Small intestine (tissue), 7 donors: ENCODE measurements at regions not wholly inside any gene's neighbourhood (a gene's known extent, or its start where the extent isn't known, plus 50 kb on each side); places are given as distances from the start of the nearest gene placed in this dataset.

Experiments
- DNase-seq, 2 donors: peaks; one replicate each; pipeline versions ENCODE4 v3.0.0 to v3.0.0-alpha.2; 2013
- FAIRE-seq: peaks from 2 replicates; lab custom pipeline; 2012; peaks lifted over from hg19 to GRCh38; lab: Jason Lieb, UNC
- H3K27ac ChIP-seq, 3 donors: one replicate each; pipeline ENCODE4 v1.5.1; 2013; ENCODE audit warnings: low read length in 2 of 3, mild to moderate bottlenecking in 2 of 3, control low read depth in 1 of 3, inconsistent platforms in 1 of 3, low read depth in 1 of 3, moderate library complexity in 1 of 3
- H3K27me3 ChIP-seq, 3 donors: one replicate each; pipeline ENCODE4 v1.6.1; 2013; ENCODE audit warnings: low read length in 3 of 3, inconsistent platforms in 1 of 3; ENCODE audit not compliant: control insufficient read depth in 3 of 3, insufficient read depth in 3 of 3
- H3K36me3 ChIP-seq, 3 donors: one replicate each; pipeline ENCODE4 v1.6.1; 2013; ENCODE audit warnings: low read length in 3 of 3, inconsistent platforms in 1 of 3, low read depth in 1 of 3, mild to moderate bottlenecking in 1 of 3, moderate library complexity in 1 of 3; ENCODE audit not compliant: control insufficient read depth in 3 of 3, insufficient read depth in 2 of 3
- H3K4me1 ChIP-seq, 3 donors: one replicate each; pipeline ENCODE4 v1.6.1; 2013; ENCODE audit warnings: low read length in 2 of 3, inconsistent platforms in 1 of 3, low read depth in 1 of 3, mild to moderate bottlenecking in 1 of 3, moderate library complexity in 1 of 3; ENCODE audit not compliant: control insufficient read depth in 3 of 3, insufficient read depth in 2 of 3
- H3K4me3 ChIP-seq, 3 donors: one replicate each; pipeline ENCODE4 v1.5.1; 2013; ENCODE audit warnings: low read length in 3 of 3, control low read depth in 1 of 3, inconsistent platforms in 1 of 3, low read depth in 1 of 3, mild to moderate bottlenecking in 1 of 3, moderate library complexity in 1 of 3
- H3K9me3 ChIP-seq, 2 donors: one replicate each; pipeline ENCODE4 v1.6.1; 2013; ENCODE audit warnings: low read depth in 1 of 2, low read length in 1 of 2; ENCODE audit not compliant: control insufficient read depth in 2 of 2, insufficient read depth in 1 of 2
- WGBS, 3 donors: extraction: QIAGEN DNeasy Blood & Tissue Kit; methylation state at CpG; one replicate each; pipeline ENCODE4 v1.1.7; 2013; 5-methylcytosine and 5-hydroxymethylcytosine counted together
- donor health status: healthy with polysubstance abuse.
- donor health status: control.
- donor health status: control.
- donor health status: Bipolar disorder and iron deficiency.
- donor health status: healthy.

DNA sequence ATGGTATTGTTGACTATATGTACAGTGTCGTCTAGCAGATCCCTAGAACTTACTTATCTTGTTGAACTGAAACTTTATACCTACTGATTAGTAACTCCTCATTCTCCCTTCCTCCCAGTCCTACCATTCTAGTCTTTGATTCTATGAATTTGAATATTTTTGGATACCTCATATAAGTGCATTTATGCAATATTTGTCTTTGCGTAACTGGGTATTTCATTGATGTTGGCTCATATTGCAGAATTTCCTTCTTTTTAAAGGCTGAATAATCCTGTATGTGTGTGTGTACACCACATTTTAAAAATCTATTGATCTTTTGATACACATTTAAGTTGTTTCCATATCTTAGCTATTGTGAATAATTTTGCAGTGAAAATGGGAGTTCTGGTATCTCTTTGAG is 119.9 kb downstream of the SOX4 start:
- Histone ChIP-seq H3K27ac (no peak overlapping the region), H3K36me3 (no peaks in the 10 kb centered on the region), H3K9me3 (no peaks in the 10 kb centered on the region), H3K27me3 (no peaks in the 10 kb centered on the region), H3K4me3 (no peak overlapping the region), H3K4me1 (no peaks in the 10 kb centered on the region)
- DNase-seq (no peak), FAIRE-seq (no peak)
- 68 to 84% (median 81%) methylated on average over 2 of the region's 2 CpGs for WGBS, 3 donors

DNA sequence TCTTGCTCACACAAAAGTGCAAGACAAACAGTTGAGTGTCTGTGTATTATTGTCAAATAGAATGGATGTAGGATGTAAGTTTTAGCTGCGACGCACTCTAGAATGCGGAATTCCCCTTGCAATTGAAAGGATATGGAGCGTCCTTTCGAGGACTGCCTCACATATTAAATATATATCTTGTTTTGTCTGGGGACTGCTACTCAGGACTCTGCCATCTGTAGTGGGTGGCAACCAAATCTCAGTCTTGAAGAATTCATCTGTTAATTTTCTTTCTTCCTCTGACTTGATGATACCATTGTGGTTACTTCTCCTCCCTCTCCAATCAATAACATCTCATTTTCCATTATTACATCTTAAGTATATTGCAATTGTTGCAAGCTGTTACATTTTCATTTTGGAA is 121.6 kb downstream of the SOX4 start:
- no peak overlapping the region for H3K27ac ChIP-seq
- no peak for FAIRE-seq

DNA sequence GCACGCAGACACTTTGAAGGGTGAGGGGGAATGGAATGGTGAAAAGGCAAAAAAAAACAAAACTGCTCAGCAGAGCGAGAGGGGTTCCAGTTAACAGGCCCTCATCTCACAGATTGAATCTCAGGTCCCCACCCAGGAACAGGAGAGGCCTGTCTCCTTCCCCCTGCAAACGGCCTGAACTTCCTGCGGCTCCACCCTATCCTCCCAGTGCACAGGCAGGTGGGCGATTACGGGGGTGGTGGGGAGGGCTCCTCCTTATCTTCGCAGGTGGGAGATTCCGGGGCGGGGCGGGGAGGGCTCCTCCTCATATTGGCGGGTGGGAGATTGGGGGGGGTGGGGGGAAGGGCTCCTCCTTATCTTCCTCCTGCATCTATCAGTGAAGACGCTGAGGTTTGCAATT is 129.0 kb downstream of the SOX4 start:
- H3K4me3 ChIP-seq = no peak overlapping the region
- FAIRE-seq = no peak
- 24 to 37% (median 25%) methylated on average over 12 of the region's 12 CpGs for WGBS, 3 donors
- no peak for DNase-seq
- H3K9me3 ChIP-seq = peaks cover 0 to 5% of the 10 kb centered on the region in 2 donors
- no peaks in the 10 kb centered on the region for H3K27me3 ChIP-seq
- no peak overlapping the region for H3K27ac ChIP-seq
- H3K36me3 ChIP-seq = no peaks in the 10 kb centered on the region
- no peaks in the 10 kb centered on the region for H3K4me1 ChIP-seq

More for the DNA sequence above, 121.6 kb downstream of the SOX4 start:
- 88 to 93% (median 92%) methylated on average over 5 of the region's 5 CpGs for WGBS, 3 donors
- no peaks in the 10 kb centered on the region for H3K27me3 ChIP-seq
- no peak for DNase-seq
- H3K4me3 ChIP-seq = no peak overlapping the region
- no peaks in the 10 kb centered on the region for H3K36me3 ChIP-seq
- peaks cover 0 to 5% of the 10 kb centered on the region in 2 donors for H3K9me3 ChIP-seq
- no peaks in the 10 kb centered on the region for H3K4me1 ChIP-seq

DNA sequence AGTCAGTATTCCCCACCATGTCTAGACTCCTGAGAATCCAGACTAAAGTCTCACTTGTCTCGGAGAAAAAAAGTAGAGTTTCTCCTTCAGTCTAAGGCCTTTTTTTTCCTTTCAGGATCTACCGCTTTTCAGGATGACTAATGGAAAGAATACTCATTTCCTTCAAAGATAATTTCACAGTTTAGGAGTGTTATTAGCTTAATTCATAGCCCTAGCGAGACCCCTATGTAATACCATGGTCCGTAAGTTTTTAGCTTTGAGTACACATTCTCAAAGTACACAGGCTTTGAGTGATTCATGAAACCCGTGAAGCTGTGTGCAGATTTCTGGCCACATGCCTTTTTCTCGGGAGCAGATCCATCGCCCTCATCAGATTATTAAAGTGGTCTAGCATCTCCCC is 133.1 kb downstream of the SOX4 start:
- H3K4me3 ChIP-seq = no peak overlapping the region
- H3K27me3 ChIP-seq = no peaks in the 10 kb centered on the region
- H3K36me3 ChIP-seq = no peaks in the 10 kb centered on the region
- no peaks in the 10 kb centered on the region for H3K4me1 ChIP-seq
- 70 to 83% (median 71%) methylated on average over 7 of the region's 7 CpGs for WGBS, 3 donors
- no peak overlapping the region for H3K27ac ChIP-seq
- DNase-seq (no peak), FAIRE-seq (no peak)
- H3K9me3 ChIP-seq = no peaks in the 10 kb centered on the region

DNA sequence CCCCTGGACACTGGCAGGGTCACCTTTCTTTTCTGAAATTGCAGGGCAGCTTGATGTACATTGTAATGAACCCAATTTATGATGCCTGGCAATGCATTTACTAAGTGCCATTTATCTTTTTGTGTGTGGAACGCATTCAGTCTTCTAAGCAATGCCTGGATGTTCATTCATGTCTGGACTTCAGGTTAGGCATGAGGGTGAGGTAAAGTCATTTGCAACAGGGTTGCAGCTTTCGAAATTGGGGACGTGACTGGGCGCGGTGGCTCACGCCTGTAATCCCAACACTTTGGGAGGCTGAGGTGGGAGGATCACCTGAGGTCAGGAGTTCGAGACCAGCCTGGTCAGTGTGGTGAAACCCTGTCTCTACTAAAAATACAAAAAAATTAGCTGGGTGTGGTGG is 134.6 kb downstream of the SOX4 start:
- no peaks in the 10 kb centered on the region for H3K27me3 ChIP-seq
- DNase-seq = no peak
- no peaks in the 10 kb centered on the region for H3K36me3 ChIP-seq
- H3K4me1 ChIP-seq = no peaks in the 10 kb centered on the region
- 91 to 95% (median 92%) methylated on average over 7 of the region's 7 CpGs for WGBS, 3 donors
- H3K4me3 ChIP-seq = no peak overlapping the region
- no peak overlapping the region for H3K27ac ChIP-seq
- H3K9me3 ChIP-seq = no peaks in the 10 kb centered on the region
- FAIRE-seq = no peak

DNA sequence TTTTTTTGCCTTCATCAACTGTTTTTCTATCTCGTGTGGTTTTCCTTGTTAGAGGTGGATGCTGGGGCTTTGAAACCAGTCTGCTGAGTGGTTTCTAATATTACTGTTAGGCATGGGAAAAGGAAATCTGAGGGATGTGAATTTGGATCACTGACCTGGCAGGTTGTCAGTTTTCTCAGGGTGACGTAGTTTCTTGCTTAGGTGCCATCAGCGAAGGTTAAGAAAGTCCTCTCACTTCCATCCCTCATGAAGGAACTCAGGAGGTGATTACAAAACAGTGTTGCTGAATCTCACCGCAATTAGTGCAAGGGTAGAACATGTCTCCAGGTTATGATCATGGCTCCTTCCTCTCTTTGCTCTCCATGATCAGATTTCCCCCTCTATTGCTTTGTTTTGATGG is 135.9 kb downstream of the SOX4 start:
- DNase-seq (no peak), FAIRE-seq (no peak)
- 78 to 85% (median 79%) methylated on average over 4 of the region's 4 CpGs for WGBS, 3 donors
- H3K36me3 ChIP-seq = no peaks in the 10 kb centered on the region
- H3K27ac ChIP-seq = no peak overlapping the region
- no peaks in the 10 kb centered on the region for H3K9me3 ChIP-seq
- H3K27me3 ChIP-seq = no peaks in the 10 kb centered on the region
- H3K4me3 ChIP-seq = no peak overlapping the region
- no peaks in the 10 kb centered on the region for H3K4me1 ChIP-seq

DNA sequence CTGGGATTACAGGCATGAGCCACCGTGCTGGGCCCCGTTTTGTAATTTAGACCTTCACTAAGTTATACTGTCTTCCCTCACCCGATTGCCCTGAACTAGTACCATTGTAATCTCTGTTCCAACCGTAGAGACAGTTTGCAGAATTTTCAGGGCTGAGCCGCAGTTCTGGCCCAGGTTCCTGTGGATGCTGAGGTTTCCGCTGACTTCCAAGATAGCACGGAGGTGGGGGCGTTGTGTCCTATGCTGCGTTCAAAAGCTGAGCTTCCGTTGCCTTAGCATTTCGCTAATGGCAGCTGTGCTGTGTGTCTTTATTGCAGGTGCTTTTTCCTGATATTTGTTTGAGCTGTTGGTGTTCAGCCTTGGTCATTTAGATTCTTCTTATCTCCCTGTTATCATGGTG is 137.0 kb downstream of the SOX4 start:
- WGBS, 3 donors = 84 to 93% (median 90%) methylated on average over 11 of the region's 11 CpGs
- Histone ChIP-seq H3K27ac (no peak overlapping the region), H3K4me1 (no peaks in the 10 kb centered on the region), H3K36me3 (no peaks in the 10 kb centered on the region), H3K9me3 (no peaks in the 10 kb centered on the region), H3K27me3 (no peaks in the 10 kb centered on the region), H3K4me3 (no peak overlapping the region)
- FAIRE-seq (no peak), DNase-seq (no peak)

DNA sequence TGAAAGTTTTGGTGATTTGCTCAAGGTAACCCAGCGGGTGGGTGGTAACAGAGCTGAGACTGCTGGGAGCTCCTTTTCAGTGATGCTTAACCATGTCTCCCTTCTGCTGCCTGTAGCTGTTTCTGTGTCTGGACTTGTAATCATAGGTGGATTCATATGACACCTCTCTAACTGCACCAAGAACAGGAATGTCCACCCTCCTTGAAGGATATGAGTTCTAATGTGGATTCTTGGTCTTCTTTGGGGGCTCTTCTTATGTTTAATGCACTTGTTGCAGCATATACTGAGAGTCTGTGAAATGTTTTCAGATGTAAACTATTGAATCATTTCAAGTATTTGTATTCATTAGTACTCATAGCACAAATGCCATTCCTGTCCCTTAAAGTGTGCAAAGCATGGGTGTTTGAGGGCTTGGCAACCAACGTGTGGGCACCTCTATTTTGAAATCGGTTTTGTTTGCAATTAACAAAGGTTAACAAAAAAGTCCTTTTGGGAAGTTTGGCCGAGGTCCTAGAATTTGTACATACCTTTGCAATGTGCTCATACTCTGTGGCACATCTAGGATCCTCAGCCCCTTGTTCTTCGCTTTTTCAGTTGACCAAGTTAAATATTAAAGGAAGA is 138.0 kb downstream of the SOX4 start:
- DNase-seq (no peak), FAIRE-seq (no peak)
- H3K4me3 ChIP-seq = no peak overlapping the region
- H3K27me3 ChIP-seq = no peaks in the 10 kb centered on the region
- no peaks in the 10 kb centered on the region for H3K4me1 ChIP-seq
- no peaks in the 10 kb centered on the region for H3K36me3 ChIP-seq
- no peak overlapping the region for H3K27ac ChIP-seq
- whole genome bisulfite sequencing, 3 donors = 49 to 59% (median 59%) methylated on average over 5 of the region's 5 CpGs
- no peaks in the 10 kb centered on the region for H3K9me3 ChIP-seq
